SK-N-SH treated with all-trans-retinoic acid at 6 μM for 48 hours (cell line): ENCODE measurements at regions not wholly inside any gene's neighbourhood (a gene's known extent, or its start where the extent isn't known, plus 50 kb on each side); places are given as distances from the start of the nearest gene placed in this dataset.

Experiments
- ATAC-seq: fragments of 200-7000 bp; cut with Tn5 transposase; 3 replicates; pipeline ENCODE4 v1.9.1; 2020; ENCODE audit warnings: mild to moderate bottlenecking, moderate library complexity
- ARNTL ChIP-seq: fragments of 450-650 bp; formaldehyde crosslinking; IDR thresholded peaks from 2 replicates; pipeline ENCODE4 v1.5.0; 2020; ENCODE audit warnings: low read depth, mild to moderate bottlenecking, moderate library complexity, borderline replicate concordance
- BACH2 ChIP-seq: fragments of 250-450 bp; sonication (Bioruptor Pico); IDR thresholded peaks from 2 replicates; pipeline ENCODE4 v1.9.0; 2021; ENCODE audit warnings: mild to moderate bottlenecking, borderline replicate concordance
- CSDC2 ChIP-seq: fragments of 250-450 bp; sonication (Bioruptor Pico); IDR thresholded peaks from 2 replicates; pipeline ENCODE4 v1.5.0; 2020; ENCODE audit warnings: mild to moderate bottlenecking, moderate library complexity
- GLIS3 ChIP-seq: fragments of 250-450 bp; sonication (Bioruptor Pico); IDR thresholded peaks from 2 replicates; pipeline ENCODE4 v1.5.0; 2020; ENCODE audit warnings: mild to moderate bottlenecking, moderate library complexity
- ISL1 ChIP-seq: fragments of 250-450 bp; sonication (Bioruptor Pico); IDR thresholded peaks from 2 replicates; pipeline ENCODE4 v2.1.2; 2022; ENCODE audit warnings: mild to moderate bottlenecking, moderate library complexity
- OSR1 ChIP-seq: fragments of 250-450 bp; sonication (Bioruptor Pico); IDR thresholded peaks from 2 replicates; pipeline ENCODE4 v1.8.0; 2022; ENCODE audit warnings: moderate library complexity, mild to moderate bottlenecking, inconsistent platforms
- PPARA ChIP-seq: fragments of 250-450 bp; sonication (Bioruptor Pico); IDR thresholded peaks from 2 replicates; pipeline ENCODE4 v1.5.0; 2020; ENCODE audit warnings: mild to moderate bottlenecking, borderline replicate concordance
- RARB ChIP-seq: fragments of 250-450 bp; sonication (Bioruptor Pico); IDR thresholded peaks from 2 replicates; pipeline ENCODE4 v1.8.0; 2021; ENCODE audit warnings: mild to moderate bottlenecking, moderate library complexity
- SNAI2 ChIP-seq: fragments of 250-450 bp; sonication (Bioruptor Pico); IDR thresholded peaks from 2 replicates; pipeline ENCODE4 v1.5.0; 2020; ENCODE audit warnings: mild to moderate bottlenecking, moderate library complexity
- TCF4 ChIP-seq: fragments of 250-450 bp; sonication (Bioruptor Pico); IDR thresholded peaks from 2 replicates; pipeline ENCODE4 v1.8.0; 2021; ENCODE audit warnings: mild to moderate bottlenecking, moderate library complexity, borderline replicate concordance
- TOX ChIP-seq: fragments of 250-450 bp; sonication (Bioruptor Pico); IDR thresholded peaks from 2 replicates; pipeline ENCODE4 v1.8.0; 2021; ENCODE audit warnings: mild to moderate bottlenecking, moderate library complexity, borderline replicate concordance
- ZC3H10 ChIP-seq: fragments of 250-450 bp; sonication (Bioruptor Pico); IDR thresholded peaks from 2 replicates; pipeline ENCODE4 v1.5.1; 2021; ENCODE audit warnings: mild to moderate bottlenecking, moderate library complexity
- ZFP3 ChIP-seq: fragments of 250-450 bp; sonication (Bioruptor Pico); IDR thresholded peaks from 2 replicates; pipeline ENCODE4 v1.5.0; 2020; ENCODE audit warnings: mild to moderate bottlenecking, moderate library complexity
- ZFP30 ChIP-seq: fragments of 450-650 bp; formaldehyde crosslinking; IDR thresholded peaks from 2 replicates; pipeline ENCODE4 v1.5.0; 2022; ENCODE audit warnings: mild to moderate bottlenecking, moderate library complexity
- ZNF565 ChIP-seq: fragments of 450-650 bp; formaldehyde crosslinking; conservative IDR thresholded peaks from 2 replicates; pipeline ENCODE4 v1.5.0; 2020; ENCODE audit warnings: low read depth, mild to moderate bottlenecking, moderate library complexity
- ZNF70 ChIP-seq: fragments of 450-650 bp; formaldehyde crosslinking; IDR thresholded peaks from 2 replicates; pipeline ENCODE4 v1.5.0; 2020; ENCODE audit warnings: mild to moderate bottlenecking, moderate library complexity
- ZNF8 ChIP-seq: fragments of 450-650 bp; formaldehyde crosslinking; IDR thresholded peaks from 2 replicates; pipeline ENCODE4 v1.5.0; 2020; ENCODE audit warnings: mild to moderate bottlenecking, moderate library complexity
- TF ChIP-seq, protein P1 (sequence below): fragments of 250-450 bp; sonication (Bioruptor Pico); IDR thresholded peaks from 2 replicates; pipeline ENCODE4 v1.8.0; 2021; ENCODE audit warnings: low read depth, mild to moderate bottlenecking, moderate library complexity, borderline replicate concordance
- TF ChIP-seq, protein P2 (sequence below): fragments of 250-450 bp; sonication (Bioruptor Pico); IDR thresholded peaks from 2 replicates; pipeline ENCODE4 v1.8.0; 2020; ENCODE audit warnings: mild to moderate bottlenecking, moderate library complexity, borderline replicate concordance
- TF ChIP-seq, protein P3 (sequence below): fragments of 250-450 bp; sonication (Bioruptor Pico); IDR thresholded peaks from 2 replicates; pipeline ENCODE4 v1.5.1; 2021; ENCODE audit warnings: mild to moderate bottlenecking, moderate library complexity
- TF ChIP-seq, protein P4 (sequence below): fragments of 250-450 bp; sonication (Bioruptor Pico); IDR thresholded peaks from 2 replicates; pipeline ENCODE4 v1.5.0; 2020; ENCODE audit warnings: mild to moderate bottlenecking, moderate library complexity
- TF ChIP-seq, protein P5 (sequence below): fragments of 250-450 bp; sonication (Bioruptor Pico); IDR thresholded peaks from 2 replicates; pipeline ENCODE4 v1.5.1; 2020; ENCODE audit warnings: low read depth, mild to moderate bottlenecking, moderate library complexity

DNA sequence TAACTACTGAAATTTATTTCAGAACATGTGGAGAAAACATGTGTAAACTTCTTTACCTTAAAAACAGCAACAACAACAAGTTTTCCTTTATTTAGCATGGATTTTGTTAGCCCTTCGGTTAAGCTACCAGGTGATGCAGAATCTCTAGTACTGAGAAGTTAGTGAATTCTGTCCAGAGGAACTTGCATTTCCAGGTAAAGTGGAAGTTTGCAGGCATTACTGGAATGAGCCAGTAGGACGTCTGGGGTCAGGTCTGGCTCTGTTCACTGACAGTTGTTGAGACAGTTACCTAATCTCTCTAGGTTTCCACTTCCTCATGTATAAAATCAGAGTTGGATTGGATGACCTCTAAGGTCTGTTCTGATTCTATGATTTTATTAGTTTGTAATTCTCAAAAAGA is 244.3 kb downstream of the OLFM4 start:
- ATAC-seq, result no peak

DNA sequence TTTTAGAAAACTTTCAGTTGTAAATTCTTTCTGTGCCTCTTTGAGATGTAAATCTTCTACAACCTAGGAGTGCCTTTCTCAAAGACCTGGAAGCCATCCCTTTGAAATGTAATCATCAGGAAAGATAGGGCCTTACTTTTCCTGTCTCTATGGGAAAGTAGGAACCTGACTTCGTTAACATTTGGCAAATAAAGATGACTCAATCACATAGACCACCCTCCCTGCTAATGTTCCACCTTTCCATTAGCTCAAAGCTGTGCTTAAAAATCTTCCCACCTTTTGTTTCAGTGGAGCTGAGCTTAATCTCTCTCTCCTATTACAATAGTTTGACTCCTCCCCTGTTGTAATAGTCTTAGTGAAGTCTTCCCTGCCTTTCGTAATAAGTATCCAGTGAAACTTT is 247.7 kb downstream of the OLFM4 start:
- TF ChIP-seq OSR1 (CRISPR knock-in tag), result no peak
- TF ChIP-seq ZNF565 (CRISPR knock-in tag), result no peak
- no peak for TF ChIP-seq SNAI2 (CRISPR knock-in tag)
- no peak for TF ChIP-seq ZNF8 (CRISPR knock-in tag)
- TF ChIP-seq GLIS3 (CRISPR knock-in tag), result no peak
- TF ChIP-seq BACH2 (CRISPR knock-in tag), result no peak
- TF ChIP-seq, protein P1, sequence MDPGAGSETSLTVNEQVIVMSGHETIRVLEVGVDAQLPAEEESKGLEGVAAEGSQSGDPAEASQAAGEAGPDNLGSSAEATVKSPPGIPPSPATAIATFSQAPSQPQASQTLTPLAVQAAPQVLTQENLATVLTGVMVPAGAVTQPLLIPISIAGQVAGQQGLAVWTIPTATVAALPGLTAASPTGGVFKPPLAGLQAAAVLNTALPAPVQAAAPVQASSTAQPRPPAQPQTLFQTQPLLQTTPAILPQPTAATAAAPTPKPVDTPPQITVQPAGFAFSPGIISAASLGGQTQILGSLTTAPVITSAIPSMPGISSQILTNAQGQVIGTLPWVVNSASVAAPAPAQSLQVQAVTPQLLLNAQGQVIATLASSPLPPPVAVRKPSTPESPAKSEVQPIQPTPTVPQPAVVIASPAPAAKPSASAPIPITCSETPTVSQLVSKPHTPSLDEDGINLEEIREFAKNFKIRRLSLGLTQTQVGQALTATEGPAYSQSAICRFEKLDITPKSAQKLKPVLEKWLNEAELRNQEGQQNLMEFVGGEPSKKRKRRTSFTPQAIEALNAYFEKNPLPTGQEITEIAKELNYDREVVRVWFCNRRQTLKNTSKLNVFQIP (CRISPR knock-in tag), result no peak
- TF ChIP-seq, protein P2, sequence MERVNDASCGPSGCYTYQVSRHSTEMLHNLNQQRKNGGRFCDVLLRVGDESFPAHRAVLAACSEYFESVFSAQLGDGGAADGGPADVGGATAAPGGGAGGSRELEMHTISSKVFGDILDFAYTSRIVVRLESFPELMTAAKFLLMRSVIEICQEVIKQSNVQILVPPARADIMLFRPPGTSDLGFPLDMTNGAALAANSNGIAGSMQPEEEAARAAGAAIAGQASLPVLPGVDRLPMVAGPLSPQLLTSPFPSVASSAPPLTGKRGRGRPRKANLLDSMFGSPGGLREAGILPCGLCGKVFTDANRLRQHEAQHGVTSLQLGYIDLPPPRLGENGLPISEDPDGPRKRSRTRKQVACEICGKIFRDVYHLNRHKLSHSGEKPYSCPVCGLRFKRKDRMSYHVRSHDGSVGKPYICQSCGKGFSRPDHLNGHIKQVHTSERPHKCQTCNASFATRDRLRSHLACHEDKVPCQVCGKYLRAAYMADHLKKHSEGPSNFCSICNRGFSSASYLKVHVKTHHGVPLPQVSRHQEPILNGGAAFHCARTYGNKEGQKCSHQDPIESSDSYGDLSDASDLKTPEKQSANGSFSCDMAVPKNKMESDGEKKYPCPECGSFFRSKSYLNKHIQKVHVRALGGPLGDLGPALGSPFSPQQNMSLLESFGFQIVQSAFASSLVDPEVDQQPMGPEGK (CRISPR knock-in tag), result no peak
- no peak for TF ChIP-seq ZFP3 (CRISPR knock-in tag)
- TF ChIP-seq ARNTL (CRISPR knock-in tag), result no peak
- no peak for TF ChIP-seq RARB (CRISPR knock-in tag)
- TF ChIP-seq ZNF70 (CRISPR knock-in tag), result no peak
- no peak for ATAC-seq

More for the DNA sequence above, 244.3 kb downstream of the OLFM4 start:
- TF ChIP-seq, protein P3, sequence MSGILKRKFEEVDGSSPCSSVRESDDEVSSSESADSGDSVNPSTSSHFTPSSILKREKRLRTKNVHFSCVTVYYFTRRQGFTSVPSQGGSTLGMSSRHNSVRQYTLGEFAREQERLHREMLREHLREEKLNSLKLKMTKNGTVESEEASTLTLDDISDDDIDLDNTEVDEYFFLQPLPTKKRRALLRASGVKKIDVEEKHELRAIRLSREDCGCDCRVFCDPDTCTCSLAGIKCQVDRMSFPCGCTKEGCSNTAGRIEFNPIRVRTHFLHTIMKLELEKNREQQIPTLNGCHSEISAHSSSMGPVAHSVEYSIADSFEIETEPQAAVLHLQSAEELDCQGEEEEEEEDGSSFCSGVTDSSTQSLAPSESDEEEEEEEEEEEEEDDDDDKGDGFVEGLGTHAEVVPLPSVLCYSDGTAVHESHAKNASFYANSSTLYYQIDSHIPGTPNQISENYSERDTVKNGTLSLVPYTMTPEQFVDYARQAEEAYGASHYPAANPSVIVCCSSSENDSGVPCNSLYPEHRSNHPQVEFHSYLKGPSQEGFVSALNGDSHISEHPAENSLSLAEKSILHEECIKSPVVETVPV (CRISPR knock-in tag), result no peak
- no peak for TF ChIP-seq TCF4 (CRISPR knock-in tag)
- no peak for TF ChIP-seq ZNF70 (CRISPR knock-in tag)
- TF ChIP-seq, protein P4, sequence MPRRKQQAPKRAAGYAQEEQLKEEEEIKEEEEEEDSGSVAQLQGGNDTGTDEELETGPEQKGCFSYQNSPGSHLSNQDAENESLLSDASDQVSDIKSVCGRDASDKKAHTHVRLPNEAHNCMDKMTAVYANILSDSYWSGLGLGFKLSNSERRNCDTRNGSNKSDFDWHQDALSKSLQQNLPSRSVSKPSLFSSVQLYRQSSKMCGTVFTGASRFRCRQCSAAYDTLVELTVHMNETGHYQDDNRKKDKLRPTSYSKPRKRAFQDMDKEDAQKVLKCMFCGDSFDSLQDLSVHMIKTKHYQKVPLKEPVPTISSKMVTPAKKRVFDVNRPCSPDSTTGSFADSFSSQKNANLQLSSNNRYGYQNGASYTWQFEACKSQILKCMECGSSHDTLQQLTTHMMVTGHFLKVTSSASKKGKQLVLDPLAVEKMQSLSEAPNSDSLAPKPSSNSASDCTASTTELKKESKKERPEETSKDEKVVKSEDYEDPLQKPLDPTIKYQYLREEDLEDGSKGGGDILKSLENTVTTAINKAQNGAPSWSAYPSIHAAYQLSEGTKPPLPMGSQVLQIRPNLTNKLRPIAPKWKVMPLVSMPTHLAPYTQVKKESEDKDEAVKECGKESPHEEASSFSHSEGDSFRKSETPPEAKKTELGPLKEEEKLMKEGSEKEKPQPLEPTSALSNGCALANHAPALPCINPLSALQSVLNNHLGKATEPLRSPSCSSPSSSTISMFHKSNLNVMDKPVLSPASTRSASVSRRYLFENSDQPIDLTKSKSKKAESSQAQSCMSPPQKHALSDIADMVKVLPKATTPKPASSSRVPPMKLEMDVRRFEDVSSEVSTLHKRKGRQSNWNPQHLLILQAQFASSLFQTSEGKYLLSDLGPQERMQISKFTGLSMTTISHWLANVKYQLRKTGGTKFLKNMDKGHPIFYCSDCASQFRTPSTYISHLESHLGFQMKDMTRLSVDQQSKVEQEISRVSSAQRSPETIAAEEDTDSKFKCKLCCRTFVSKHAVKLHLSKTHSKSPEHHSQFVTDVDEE (CRISPR knock-in tag), result no peak
- TF ChIP-seq ZC3H10 (CRISPR knock-in tag), result no peak
- no peak for TF ChIP-seq SNAI2 (CRISPR knock-in tag)
- TF ChIP-seq ZFP30 (CRISPR knock-in tag), result no peak
- TF ChIP-seq, protein P2 (CRISPR knock-in tag), result no peak
- no peak for TF ChIP-seq ISL1 (CRISPR knock-in tag)
- TF ChIP-seq ARNTL (CRISPR knock-in tag), result no peak
- TF ChIP-seq TOX (CRISPR knock-in tag), result no peak
- TF ChIP-seq BACH2 (CRISPR knock-in tag), result no peak

DNA sequence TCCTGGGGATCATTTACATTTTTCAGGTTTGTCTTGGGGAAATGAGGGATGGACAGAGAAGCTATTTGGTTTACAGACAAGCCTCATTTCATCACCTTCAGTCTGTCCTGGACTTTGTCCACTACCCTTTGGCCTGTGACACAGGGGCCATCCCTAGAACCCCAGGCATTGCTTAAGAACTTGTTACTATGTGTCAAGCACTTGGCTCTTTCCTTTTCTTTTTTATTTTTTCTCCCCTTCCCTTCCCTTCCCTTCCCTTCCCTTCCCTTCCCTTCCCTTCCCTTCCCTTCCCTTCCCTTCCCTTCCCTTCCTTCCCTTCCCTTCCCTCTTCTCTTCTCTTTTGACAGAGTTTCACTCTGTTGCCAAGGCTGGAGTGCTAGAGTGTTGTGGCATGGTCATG is 253.1 kb downstream of the OLFM4 start:
- TF ChIP-seq CSDC2 (CRISPR knock-in tag), result no peak
- TF ChIP-seq, protein P5, sequence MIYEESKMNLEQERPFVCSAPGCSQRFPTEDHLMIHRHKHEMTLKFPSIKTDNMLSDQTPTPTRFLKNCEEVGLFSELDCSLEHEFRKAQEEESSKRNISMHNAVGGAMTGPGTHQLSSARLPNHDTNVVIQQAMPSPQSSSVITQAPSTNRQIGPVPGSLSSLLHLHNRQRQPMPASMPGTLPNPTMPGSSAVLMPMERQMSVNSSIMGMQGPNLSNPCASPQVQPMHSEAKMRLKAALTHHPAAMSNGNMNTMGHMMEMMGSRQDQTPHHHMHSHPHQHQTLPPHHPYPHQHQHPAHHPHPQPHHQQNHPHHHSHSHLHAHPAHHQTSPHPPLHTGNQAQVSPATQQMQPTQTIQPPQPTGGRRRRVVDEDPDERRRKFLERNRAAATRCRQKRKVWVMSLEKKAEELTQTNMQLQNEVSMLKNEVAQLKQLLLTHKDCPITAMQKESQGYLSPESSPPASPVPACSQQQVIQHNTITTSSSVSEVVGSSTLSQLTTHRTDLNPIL, result no peak
- no peak for TF ChIP-seq ZC3H10 (CRISPR knock-in tag)
- TF ChIP-seq, protein P1 (CRISPR knock-in tag), result no peak
- TF ChIP-seq TOX (CRISPR knock-in tag), result no peak
- no peak for TF ChIP-seq ARNTL (CRISPR knock-in tag)
- TF ChIP-seq, protein P3 (CRISPR knock-in tag), result no peak
- TF ChIP-seq PPARA, result no peak

More for the DNA sequence above, 253.1 kb downstream of the OLFM4 start:
- ATAC-seq, result no peak
